Prostate gland (tissue), 2 donors: ENCODE measurements at regions not wholly inside any gene's neighbourhood (a gene's known extent, or its start where the extent isn't known, plus 50 kb on each side); places are given as distances from the start of the nearest gene placed in this dataset.

Experiments
- DNase-seq: peaks from one replicate; pipeline ENCODE4 v3.0.0-alpha.2; 2019; ENCODE audit warnings: low spot score
- H3K27ac ChIP-seq, 2 donors: fragments of 200-600 bp; sonication (generic); 2 replicates each; pipeline ENCODE4 v1.5.1; 2017 to 2019
- H3K27me3 ChIP-seq: fragments of 200-600 bp; sonication (generic); replicated peaks from 2 replicates; pipeline ENCODE4 v1.5.1; 2019; ENCODE audit not compliant: insufficient read depth
- H3K36me3 ChIP-seq, 2 donors: fragments of 200-600 bp; sonication (generic); 1 replicate in 1 of 2; 2 replicates in 1 of 2; pipeline versions ENCODE4 v1.5.1 to v1.8.1; 2017 to 2019
- H3K4me1 ChIP-seq: fragments of 200-600 bp; sonication (generic); replicated peaks from 2 replicates; pipeline ENCODE4 v1.5.1; 2019
- H3K4me3 ChIP-seq, 2 donors: fragments of 200-600 bp; sonication (generic); 2 replicates each; pipeline ENCODE4 v1.5.1; 2017 to 2019
- H3K9me3 ChIP-seq: fragments of 200-600 bp; sonication (generic); 2 replicates; pipeline ENCODE4 v1.5.1; 2017
- CTCF ChIP-seq, 4 experiments: fragments of 200-600 bp in 2 of 4; fragments of 450-650 bp in 2 of 4; sonication (generic) in 2 of 4; IDR thresholded peaks; 1 replicate in 3 of 4; 2 replicates in 1 of 4; pipeline ENCODE4 v1.5.1; 2016 to 2019; ENCODE audit warnings: antibody characterized with exemption in 4 of 4, mild to moderate bottlenecking in 2 of 4, moderate library complexity in 2 of 4
- POLR2A ChIP-seq: fragments of 450-650 bp; IDR thresholded peaks from one replicate; pipeline ENCODE4 v1.6.1; 2016; ENCODE audit warnings: antibody characterized with exemption, mild to moderate bottlenecking
- POLR2AphosphoS5 ChIP-seq: sonication (generic); formaldehyde crosslinking; IDR thresholded peaks from one replicate; pipeline ENCODE4 v1.6.1; 2017; ENCODE audit warnings: antibody characterized with exemption
- WGBS: methylation state at CpG from one replicate; pipeline ENCODE4 v1.1.5; 2018; 5-methylcytosine and 5-hydroxymethylcytosine counted together
- intact Hi-C: fragments of 100-400 bp; cut with DNase I; formaldehyde crosslinking; loops from one replicate; pipeline ENCODE4 v1.14.2; 2022

GRCh38 chr21:35444391-35444790 lies 395.3 kb upstream of the RUNX1 start:
- no peaks in the 10 kb centered on the region for H3K36me3 ChIP-seq
- intact Hi-C loops, result no loop called here
- H3K27ac ChIP-seq, result no peak overlapping the region
- H3K9me3 ChIP-seq, result no peaks in the 10 kb centered on the region
- H3K27me3 ChIP-seq, result no peaks in the 10 kb centered on the region
- no peak for DNase-seq
- H3K4me3 ChIP-seq, result no peak overlapping the region
- H3K4me1 ChIP-seq, result no peaks in the 10 kb centered on the region
- 79% methylated on average over 1 of the region's 1 CpG for WGBS
- TF ChIP-seq POLR2AphosphoS5, result no peak
- no peak for TF ChIP-seq POLR2A
- TF ChIP-seq CTCF (IDR thresholded peaks at IDR 0.05), result no peak

GRCh38 chr21:35441868-35442582 lies 392.9 kb upstream of the RUNX1 start:
- H3K4me3 ChIP-seq, result no peak overlapping the region
- intact Hi-C loops, result no loop called here
- no peaks in the 10 kb centered on the region for H3K36me3 ChIP-seq
- no peak for TF ChIP-seq POLR2AphosphoS5
- no peak for TF ChIP-seq CTCF (IDR thresholded peaks at IDR 0.05)
- no peak for TF ChIP-seq POLR2A
- DNase-seq, result no peak
- WGBS, result 94% methylated on average over 4 of the region's 4 CpGs
- no peaks in the 10 kb centered on the region for H3K4me1 ChIP-seq
- no peaks in the 10 kb centered on the region for H3K9me3 ChIP-seq
- no peak overlapping the region for H3K27ac ChIP-seq
- no peaks in the 10 kb centered on the region for H3K27me3 ChIP-seq

- no peak overlapping the region for H3K4me3 ChIP-seq
- H3K36me3 ChIP-seq, result no peaks in the 10 kb centered on the region
- WGBS, result 52% methylated on average over 6 of the region's 6 CpGs
- no peaks in the 10 kb centered on the region for H3K4me1 ChIP-seq
- no peak overlapping the region for H3K27ac ChIP-seq
- intact Hi-C loops, result no loop called here
- no peaks in the 10 kb centered on the region for H3K27me3 ChIP-seq
- no peaks in the 10 kb centered on the region for H3K9me3 ChIP-seq
- TF ChIP-seq POLR2AphosphoS5 (no peak), POLR2A (no peak), CTCF (IDR thresholded peaks at IDR 0.05) (no peak)
- DNase-seq, result no peak
Measured at GRCh38 chr21:35438643-35439404, 389.7 kb upstream of the RUNX1 start.

- intact Hi-C loops, result no loop called here
- Histone ChIP-seq H3K36me3 (no peaks in the 10 kb centered on the region), H3K27me3 (no peaks in the 10 kb centered on the region)
Measured at GRCh38 chr21:35437941-35438340, 388.8 kb upstream of the RUNX1 start.

More at GRCh38 chr21:35437941-35438340, 388.8 kb upstream of the RUNX1 start:
- TF ChIP-seq CTCF (IDR thresholded peaks at IDR 0.05), result no peak
- TF ChIP-seq POLR2A, result no peak
- no peak for TF ChIP-seq POLR2AphosphoS5
- no peaks in the 10 kb centered on the region for H3K4me1 ChIP-seq
- H3K9me3 ChIP-seq, result no peaks in the 10 kb centered on the region
- DNase-seq, result no peak
- H3K4me3 ChIP-seq, result no peak overlapping the region
- no peak overlapping the region for H3K27ac ChIP-seq
